Natural killer cell (primary cell): ENCODE measurements at regions not wholly inside any gene's neighbourhood (a gene's known extent, or its start where the extent isn't known, plus 50 kb on each side); places are given as distances from the start of the nearest gene placed in this dataset.

ENCODE experiments used
- ATAC-seq, 3 donors: fragments of 150-1000 bp in 2 of 3; fragments of 200-7000 bp in 1 of 3; cut with Tn5 transposase; 1 replicate in 1 of 3; 2 replicates in 2 of 3; pipeline ENCODE4 v1.10.0; 2021; ENCODE audit warnings: mild to moderate bottlenecking in 2 of 3, moderate library complexity in 2 of 3
- DNase-seq, 2 donors: peaks; one replicate each; pipeline versions ENCODE4 v3.0.0 to v3.0.0-alpha.2; 2013 to 2021; ENCODE audit warnings: mixed read lengths in 1 of 2
- H3K27ac ChIP-seq: one replicate; pipeline ENCODE4 v1.5.1; 2013; ENCODE audit warnings: mild to moderate bottlenecking, low read length
- H3K27me3 ChIP-seq: one replicate; pipeline ENCODE4 v1.6.1; 2013; ENCODE audit warnings: low read length; ENCODE audit not compliant: control insufficient read depth, insufficient read depth
- H3K36me3 ChIP-seq: one replicate; pipeline ENCODE4 v1.6.1; 2013; ENCODE audit warnings: low read length; ENCODE audit not compliant: control insufficient read depth, insufficient read depth
- H3K4me1 ChIP-seq: one replicate; pipeline ENCODE4 v1.6.1; 2013; ENCODE audit warnings: low read length; ENCODE audit not compliant: control insufficient read depth, insufficient read depth
- H3K4me3 ChIP-seq: one replicate; pipeline ENCODE4 v1.5.1; 2013; ENCODE audit warnings: low read length
- H3K9me3 ChIP-seq: one replicate; pipeline ENCODE4 v1.6.1; 2013; ENCODE audit warnings: low read length; ENCODE audit not compliant: control insufficient read depth, insufficient read depth
- H3K27ac Mint-ChIP-seq, 2 donors: one replicate each; pipeline ENCODE4 v1.8.0; 2022; ENCODE audit warnings: mild to moderate bottlenecking in 2 of 2, mixed read lengths in 2 of 2, moderate library complexity in 1 of 2
- H3K27me3 Mint-ChIP-seq, 2 donors: one replicate each; pipeline ENCODE4 v1.8.0; 2022; ENCODE audit warnings: low read depth in 2 of 2, mixed read lengths in 2 of 2
- H3K36me3 Mint-ChIP-seq: one replicate; pipeline ENCODE4 v1.8.0; 2022; ENCODE audit warnings: mixed read lengths
- H3K4me1 Mint-ChIP-seq, 2 donors: one replicate each; pipeline ENCODE4 v1.8.0; 2022; ENCODE audit warnings: mixed read lengths in 2 of 2
- H3K4me3 Mint-ChIP-seq: one replicate; pipeline ENCODE4 v1.8.0; 2022; ENCODE audit warnings: mild to moderate bottlenecking, moderate library complexity, mixed read lengths
- H3K9me3 Mint-ChIP-seq, 2 donors: one replicate each; pipeline ENCODE4 v1.8.0; 2022; ENCODE audit warnings: mixed read lengths in 2 of 2
- WGBS: methylation state at CpG from one replicate; pipeline ENCODE4 v1.1.7; 2013; ENCODE audit warnings: missing lambda C conversion rate; ENCODE audit not compliant: insufficient coverage; 5-methylcytosine and 5-hydroxymethylcytosine counted together
- intact Hi-C: fragments of 100-400 bp; cut with micrococcal nuclease; formaldehyde crosslinking; loops from one replicate; pipeline ENCODE4 v1.14.2; 2022
- TF ChIP-seq, protein P1 (sequence below): fragments of 200-600 bp; IDR thresholded peaks from one replicate; pipeline ENCODE4 v1.8.0; 2022; ENCODE audit warnings: antibody characterized with exemption

DNA sequence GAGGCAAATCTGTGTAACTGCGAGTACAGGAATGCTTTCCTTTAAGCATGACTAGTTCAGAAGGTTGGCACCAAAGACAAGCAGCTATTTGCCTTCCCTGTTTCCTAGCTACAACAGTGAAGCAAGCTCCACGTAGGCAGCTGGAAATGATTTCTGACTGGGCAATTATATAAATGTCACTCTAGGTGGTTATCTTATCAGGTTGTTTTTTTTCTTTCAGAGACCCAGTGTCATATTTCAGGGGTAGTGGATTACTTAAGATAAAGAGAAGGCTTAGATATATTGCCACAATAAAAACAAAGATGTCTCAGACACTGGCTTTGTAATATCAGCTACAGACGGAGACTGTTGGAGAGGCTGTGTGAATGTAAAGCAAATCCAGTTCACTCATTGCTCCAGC is 748.9 kb upstream of the NXPH2 start:
- Mint-ChIP-seq H3K36me3 (peaks cover 5% of the 10 kb centered on the region), H3K4me3 (no peak overlapping the region), H3K27ac (no peak overlapping the region), H3K9me3 (peaks cover 12 to 15% of the 10 kb centered on the region in 2 donors), H3K4me1 (no peaks in the 10 kb centered on the region), H3K27me3 (no peaks in the 10 kb centered on the region)
- ATAC-seq (no peak), DNase-seq (no peak)
- TF ChIP-seq, protein P1, sequence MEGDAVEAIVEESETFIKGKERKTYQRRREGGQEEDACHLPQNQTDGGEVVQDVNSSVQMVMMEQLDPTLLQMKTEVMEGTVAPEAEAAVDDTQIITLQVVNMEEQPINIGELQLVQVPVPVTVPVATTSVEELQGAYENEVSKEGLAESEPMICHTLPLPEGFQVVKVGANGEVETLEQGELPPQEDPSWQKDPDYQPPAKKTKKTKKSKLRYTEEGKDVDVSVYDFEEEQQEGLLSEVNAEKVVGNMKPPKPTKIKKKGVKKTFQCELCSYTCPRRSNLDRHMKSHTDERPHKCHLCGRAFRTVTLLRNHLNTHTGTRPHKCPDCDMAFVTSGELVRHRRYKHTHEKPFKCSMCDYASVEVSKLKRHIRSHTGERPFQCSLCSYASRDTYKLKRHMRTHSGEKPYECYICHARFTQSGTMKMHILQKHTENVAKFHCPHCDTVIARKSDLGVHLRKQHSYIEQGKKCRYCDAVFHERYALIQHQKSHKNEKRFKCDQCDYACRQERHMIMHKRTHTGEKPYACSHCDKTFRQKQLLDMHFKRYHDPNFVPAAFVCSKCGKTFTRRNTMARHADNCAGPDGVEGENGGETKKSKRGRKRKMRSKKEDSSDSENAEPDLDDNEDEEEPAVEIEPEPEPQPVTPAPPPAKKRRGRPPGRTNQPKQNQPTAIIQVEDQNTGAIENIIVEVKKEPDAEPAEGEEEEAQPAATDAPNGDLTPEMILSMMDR: no peak
- Histone ChIP-seq H3K36me3 (no peaks in the 10 kb centered on the region), H3K27me3 (no peaks in the 10 kb centered on the region), H3K4me3 (no peak overlapping the region), H3K4me1 (no peaks in the 10 kb centered on the region), H3K9me3 (no peaks in the 10 kb centered on the region), H3K27ac (no peak overlapping the region)
- WGBS: 60% methylated on average over 3 of the region's 3 CpGs
- intact Hi-C loops: no loop called here

DNA sequence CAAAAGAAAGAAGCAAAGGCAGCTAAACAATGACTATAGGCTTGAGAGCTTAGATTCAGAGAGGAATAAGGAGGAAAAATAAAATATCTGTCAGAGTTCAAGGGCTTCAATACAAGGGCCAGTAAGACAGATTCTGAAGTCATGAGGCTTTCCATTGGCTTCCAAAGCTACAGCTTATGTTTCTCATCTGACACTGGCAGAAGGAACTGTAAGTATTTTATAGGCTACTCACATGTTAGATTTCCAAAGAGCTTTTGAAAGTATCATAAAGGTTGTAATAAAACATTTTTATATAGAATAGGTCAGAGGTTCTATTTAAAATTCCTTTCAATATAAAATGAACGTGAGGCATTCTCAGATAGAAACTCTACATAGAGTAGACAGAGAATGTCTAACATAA is 746.6 kb upstream of the NXPH2 start:
- H3K4me1 Mint-ChIP-seq: no peaks in the 10 kb centered on the region
- H3K4me3 ChIP-seq: no peak overlapping the region
- TF ChIP-seq, protein P1: no peak
- no peak overlapping the region for H3K27ac ChIP-seq
- no peaks in the 10 kb centered on the region for H3K36me3 ChIP-seq
- no peaks in the 10 kb centered on the region for H3K27me3 Mint-ChIP-seq
- H3K4me3 Mint-ChIP-seq: no peak overlapping the region
- H3K27ac Mint-ChIP-seq: no peak overlapping the region
- no CpG with 5 or more reads among the region's 1 CpG for WGBS
- H3K36me3 Mint-ChIP-seq: peaks cover 10% of the 10 kb centered on the region
- intact Hi-C loops: no loop called here
- peaks cover 18 to 24% of the 10 kb centered on the region in 2 donors for H3K9me3 Mint-ChIP-seq
- DNase-seq: no peak
- H3K4me1 ChIP-seq: no peaks in the 10 kb centered on the region
- ATAC-seq: no peak
- H3K27me3 ChIP-seq: no peaks in the 10 kb centered on the region
- no peaks in the 10 kb centered on the region for H3K9me3 ChIP-seq

DNA sequence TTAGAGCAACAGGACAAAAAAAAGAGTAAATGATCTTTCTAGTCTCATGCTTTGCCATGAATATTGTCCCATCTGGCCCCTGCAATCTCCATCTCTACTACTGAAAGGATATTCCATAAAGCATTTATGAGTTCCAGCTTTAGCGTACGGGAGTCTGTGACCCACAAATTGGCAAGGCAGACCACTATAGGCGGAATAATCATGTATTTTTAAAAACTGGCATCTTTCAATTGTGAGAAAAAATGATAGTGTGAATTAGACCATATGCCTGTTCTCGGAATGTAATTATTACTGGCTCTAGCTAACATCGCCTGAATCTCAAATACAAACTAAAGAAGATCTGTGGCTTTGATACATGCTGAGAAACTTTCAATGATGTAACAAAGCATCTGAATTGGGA is 738.1 kb upstream of the NXPH2 start:
- H3K4me1 Mint-ChIP-seq: no peaks in the 10 kb centered on the region
- WGBS: 89% methylated on average over 5 of the region's 5 CpGs

DNA sequence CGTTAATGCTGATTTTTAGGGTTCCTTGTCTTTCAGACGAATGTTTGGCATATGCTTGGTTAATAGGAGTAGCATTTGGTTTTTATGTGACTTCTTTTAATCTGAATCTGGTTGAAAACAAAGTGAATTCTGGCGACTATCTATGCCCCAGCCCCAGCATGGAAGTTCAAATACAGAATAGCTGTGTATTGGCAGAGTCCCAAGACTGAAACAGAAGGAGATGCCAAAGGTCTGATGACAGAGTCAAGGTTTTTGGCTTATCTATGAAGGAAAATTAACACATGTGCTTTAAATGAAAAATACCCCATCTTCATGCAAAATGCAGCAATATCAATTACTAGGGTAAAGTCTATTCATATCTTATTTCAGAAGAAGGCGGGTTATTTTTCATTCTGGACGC is 734.8 kb upstream of the NXPH2 start:
- intact Hi-C loops: no loop called here
- H3K4me1 ChIP-seq: no peaks in the 10 kb centered on the region
- DNase-seq (no peak), ATAC-seq (no peak)
- TF ChIP-seq, protein P1: no peak
- no peak overlapping the region for H3K27ac ChIP-seq
- Mint-ChIP-seq H3K4me1 (no peaks in the 10 kb centered on the region), H3K4me3 (no peak overlapping the region), H3K9me3 (peaks cover 20 to 26% of the 10 kb centered on the region in 2 donors), H3K36me3 (no peaks in the 10 kb centered on the region), H3K27me3 (no peaks in the 10 kb centered on the region), H3K27ac (no peak overlapping the region)
- H3K9me3 ChIP-seq: no peaks in the 10 kb centered on the region
- no peaks in the 10 kb centered on the region for H3K36me3 ChIP-seq
- 54% methylated on average over 2 of the region's 5 CpGs for WGBS
- no peak overlapping the region for H3K4me3 ChIP-seq
- H3K27me3 ChIP-seq: no peaks in the 10 kb centered on the region

More for the DNA sequence above, 738.1 kb upstream of the NXPH2 start:
- no peak for DNase-seq
- Histone ChIP-seq H3K27me3 (no peaks in the 10 kb centered on the region), H3K4me1 (no peaks in the 10 kb centered on the region), H3K9me3 (no peaks in the 10 kb centered on the region), H3K36me3 (no peaks in the 10 kb centered on the region), H3K4me3 (no peak overlapping the region), H3K27ac (no peak overlapping the region)
- TF ChIP-seq, protein P1: no peak
- Mint-ChIP-seq H3K27ac (no peak overlapping the region), H3K9me3 (peaks cover 25 to 26% of the 10 kb centered on the region in 2 donors), H3K4me3 (no peak overlapping the region), H3K36me3 (no peaks in the 10 kb centered on the region), H3K27me3 (no peaks in the 10 kb centered on the region)
- intact Hi-C loops: no loop called here
- no peak for ATAC-seq
